Forelimb muscle (tissue), 1 donor: ENCODE measurements at regions not wholly inside any gene's neighbourhood (a gene's known extent, or its start where the extent isn't known, plus 50 kb on each side); places are given as distances from the start of the nearest gene placed in this dataset.

Experiments used
- DNase-seq: peaks from one replicate; pipeline ENCODE4 v3.0.0-alpha.2; 2013; ENCODE audit warnings: low read depth

- no peak for DNase-seq
These were observed 365.8 kb downstream of the HAPSTR1 start for GRCh38 chr16:9457215-9457614.

GRCh38 chr16:9458816-9459215 lies 367.4 kb downstream of the HAPSTR1 start:
- no peak for DNase-seq

DNA sequence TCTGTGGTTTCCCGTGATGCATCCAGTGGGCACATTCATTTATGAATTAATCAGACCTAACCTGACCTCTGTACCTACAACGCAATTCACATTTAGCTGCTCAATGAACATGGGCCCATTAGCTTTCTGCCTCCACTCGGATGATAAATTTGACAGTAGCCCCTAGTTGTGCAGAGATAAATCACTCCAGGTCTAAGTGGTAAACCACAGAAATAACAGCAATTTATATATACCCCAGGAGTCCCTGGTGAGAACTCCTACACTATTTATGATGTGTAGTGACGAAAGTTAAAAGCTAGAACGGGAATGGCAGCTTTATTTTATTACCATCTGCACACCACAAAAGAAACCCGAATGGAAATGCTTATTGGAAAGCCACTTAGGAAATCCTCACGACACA lies 371.5 kb downstream of the HAPSTR1 start:
- DNase-seq: no peak

DNA sequence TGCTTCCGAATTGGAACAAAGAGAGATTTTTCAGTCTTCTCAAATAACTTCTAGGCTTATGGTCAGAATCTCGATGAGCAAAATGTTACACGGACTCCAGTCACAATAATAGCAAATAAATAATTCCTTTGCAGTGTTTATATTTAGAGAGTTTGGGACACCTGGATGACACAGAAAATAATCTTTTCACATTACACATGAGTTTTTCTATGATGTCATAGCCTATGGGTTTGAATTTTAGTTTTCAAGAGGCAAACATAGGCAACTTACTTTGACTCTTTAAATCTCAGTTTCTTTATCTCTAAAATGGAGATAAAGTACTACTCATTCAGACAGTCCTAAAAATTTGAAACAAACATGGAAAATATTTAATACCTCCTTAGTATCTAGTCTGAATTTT lies 372.0 kb downstream of the HAPSTR1 start:
- no peak for DNase-seq

- DNase-seq: no peak
These were observed 373.7 kb downstream of the HAPSTR1 start for GRCh38 chr16:9465161-9465560.

DNA sequence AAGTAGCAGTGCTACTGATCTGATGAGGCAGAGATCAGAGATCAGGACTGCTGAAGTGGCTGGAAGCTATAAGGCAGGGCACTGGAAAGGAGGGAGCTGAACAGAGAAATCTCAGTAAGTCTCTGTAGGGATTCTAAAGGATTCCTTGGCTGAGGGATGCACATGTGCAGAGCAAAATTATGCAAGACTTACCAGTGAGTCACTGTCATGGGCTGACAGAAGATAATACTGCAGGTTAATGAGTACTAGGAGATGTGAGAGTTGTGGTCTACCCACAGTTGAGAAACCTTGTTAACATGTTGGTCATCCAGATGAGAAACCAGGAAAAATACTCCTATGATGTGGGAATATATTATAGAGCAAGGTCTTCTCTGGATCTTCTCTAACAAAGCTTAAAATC lies 378.1 kb downstream of the HAPSTR1 start:
- no peak for DNase-seq

GRCh38 chr16:9476744-9477143 lies 385.3 kb downstream of the HAPSTR1 start:
- no peak for DNase-seq

GRCh38 chr16:9479008-9479407 lies 387.6 kb downstream of the HAPSTR1 start:
- DNase-seq: no peak

DNA sequence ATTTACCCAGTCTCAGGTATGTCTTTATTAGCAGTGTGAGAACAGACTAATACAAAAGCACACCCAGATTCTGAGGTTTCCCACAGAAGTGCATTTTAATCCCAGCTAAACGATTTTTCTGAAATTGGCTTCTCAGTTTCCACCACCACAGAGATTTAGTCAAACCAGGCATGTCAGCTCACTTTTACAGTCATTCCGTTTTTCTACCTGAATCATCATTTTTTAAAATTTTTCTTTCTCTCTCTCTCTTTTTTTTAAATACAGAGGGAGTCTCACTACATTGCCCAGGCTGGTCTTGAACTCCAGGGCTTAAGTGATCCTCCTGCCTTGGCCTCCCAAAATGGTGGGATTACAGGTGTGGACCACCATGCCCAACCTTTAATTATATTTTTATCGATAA lies 389.1 kb downstream of the HAPSTR1 start:
- DNase-seq: no peak

DNA sequence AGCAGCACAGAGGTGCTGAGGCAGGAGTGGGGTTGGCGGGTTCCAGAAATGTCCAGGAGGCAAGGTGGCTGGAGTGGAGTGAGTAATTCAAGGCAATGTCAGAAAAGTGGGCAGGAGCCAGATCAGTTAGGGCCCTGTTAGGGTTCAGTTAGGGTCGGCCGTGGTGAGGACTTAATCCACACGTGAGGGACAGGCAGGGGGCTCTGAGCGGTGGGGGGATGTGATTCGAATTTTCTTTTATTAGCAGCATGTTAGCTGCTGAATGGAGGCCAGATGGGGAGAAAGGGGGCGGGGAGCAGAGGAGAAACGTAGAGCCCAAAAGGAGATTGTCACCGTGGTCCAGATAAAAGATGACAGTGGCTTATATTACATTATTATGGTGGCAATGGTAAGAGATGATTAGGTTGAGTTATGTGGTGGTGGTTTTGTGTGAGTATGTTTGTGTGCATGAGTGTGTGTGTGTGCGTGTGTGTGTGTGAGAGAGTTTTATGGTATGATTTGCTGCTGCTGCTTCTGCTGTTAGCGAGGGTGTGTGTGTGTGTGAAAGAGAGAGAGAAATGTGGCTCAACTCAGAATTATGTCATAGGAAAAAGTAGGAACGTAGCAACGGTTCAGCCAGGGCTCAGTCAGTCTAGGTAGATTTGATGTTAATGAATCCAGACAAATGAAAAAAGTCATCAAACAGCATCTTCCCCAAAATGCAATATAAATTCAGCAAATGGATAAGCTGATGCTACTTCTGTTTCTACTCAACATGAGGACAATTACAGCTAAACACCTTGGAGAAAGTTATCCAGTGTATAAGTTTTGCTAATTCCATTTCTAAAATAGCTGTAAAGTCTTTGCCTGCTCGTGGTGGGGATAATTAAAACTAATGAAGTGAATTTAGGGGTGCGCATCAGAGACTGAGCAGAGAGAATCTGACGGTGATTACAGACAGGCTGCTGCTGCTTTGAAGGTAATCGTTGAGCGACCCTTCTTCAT lies 390.6 kb downstream of the HAPSTR1 start:
- no peak for DNase-seq

DNA sequence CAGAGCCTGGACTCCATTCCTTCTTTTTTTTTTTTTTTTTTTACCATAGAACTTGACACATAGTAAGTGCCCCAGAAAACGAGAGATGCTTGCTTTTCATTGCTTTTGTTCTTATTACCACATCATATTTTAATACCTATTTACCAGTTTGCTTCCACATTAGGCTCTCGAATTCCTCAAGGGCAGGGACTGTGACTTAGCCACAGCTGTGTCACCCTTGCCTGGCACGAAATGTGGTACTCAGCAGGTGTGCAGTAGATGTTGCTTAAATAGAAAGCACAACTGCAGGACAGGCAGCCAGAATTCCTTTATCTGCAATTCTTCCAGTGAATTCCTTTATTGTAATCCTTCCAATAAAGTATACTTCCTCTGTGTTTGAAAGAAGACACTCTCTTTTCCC lies 393.0 kb downstream of the HAPSTR1 start:
- no peak for DNase-seq

GRCh38 chr16:9484881-9485280 lies 393.4 kb downstream of the HAPSTR1 start:
- DNase-seq: no peak

- no peak for DNase-seq
These were observed 398.5 kb downstream of the HAPSTR1 start for GRCh38 chr16:9489835-9490467.

GRCh38 chr16:9495824-9496223 lies 404.4 kb downstream of the HAPSTR1 start:
- no peak for DNase-seq

DNA sequence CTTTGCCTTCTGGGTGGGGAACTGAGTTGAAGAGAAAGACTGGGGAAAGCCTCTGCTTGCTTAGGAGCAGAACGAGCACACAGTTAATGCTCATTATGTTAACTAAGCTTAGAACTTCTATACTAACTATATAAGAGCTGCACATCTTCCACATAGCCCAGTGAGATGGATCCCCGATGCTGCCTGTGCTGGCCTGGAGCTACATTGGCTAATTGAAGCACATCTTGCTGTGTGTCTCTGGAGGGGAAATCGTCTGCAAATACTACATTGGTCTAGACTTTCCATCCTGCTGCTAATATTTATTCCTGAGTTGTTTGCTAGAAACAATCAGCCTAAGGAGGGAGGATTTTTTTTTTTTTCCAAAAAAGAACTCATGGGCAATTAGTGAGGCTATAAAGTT lies 406.3 kb downstream of the HAPSTR1 start:
- DNase-seq: no peak

DNA sequence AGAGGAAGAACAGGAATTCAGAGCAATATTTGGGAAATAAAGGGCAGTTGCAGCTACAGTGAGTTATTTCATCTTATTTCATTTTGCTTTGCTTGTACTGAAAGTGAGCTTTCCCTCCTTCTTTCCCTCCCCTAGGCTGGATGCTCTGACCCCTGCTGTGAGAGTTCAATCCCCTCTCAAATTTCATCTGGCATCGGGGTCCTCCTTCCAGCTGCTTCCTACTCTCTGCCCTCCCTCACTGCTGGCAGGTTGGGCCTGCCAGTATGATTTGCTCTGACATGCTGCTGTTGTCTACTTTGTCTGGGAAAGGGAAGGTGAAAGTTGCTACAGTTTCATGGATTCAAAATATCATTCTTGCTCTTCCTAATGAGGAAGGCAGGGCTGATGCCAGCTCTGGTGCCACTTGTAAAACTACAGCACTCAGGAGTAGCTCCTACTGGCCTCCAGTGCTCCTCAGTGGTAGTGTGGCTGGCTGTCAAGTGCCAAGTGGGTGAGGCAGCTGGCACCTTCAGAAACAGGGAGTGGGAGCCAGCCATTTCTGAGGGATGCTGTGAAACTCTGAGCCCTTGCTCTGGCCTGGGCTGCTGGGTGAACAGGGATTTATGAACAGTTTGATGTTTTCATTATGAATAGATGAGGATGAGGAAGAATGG lies 408.6 kb downstream of the HAPSTR1 start:
- no peak for DNase-seq

DNA sequence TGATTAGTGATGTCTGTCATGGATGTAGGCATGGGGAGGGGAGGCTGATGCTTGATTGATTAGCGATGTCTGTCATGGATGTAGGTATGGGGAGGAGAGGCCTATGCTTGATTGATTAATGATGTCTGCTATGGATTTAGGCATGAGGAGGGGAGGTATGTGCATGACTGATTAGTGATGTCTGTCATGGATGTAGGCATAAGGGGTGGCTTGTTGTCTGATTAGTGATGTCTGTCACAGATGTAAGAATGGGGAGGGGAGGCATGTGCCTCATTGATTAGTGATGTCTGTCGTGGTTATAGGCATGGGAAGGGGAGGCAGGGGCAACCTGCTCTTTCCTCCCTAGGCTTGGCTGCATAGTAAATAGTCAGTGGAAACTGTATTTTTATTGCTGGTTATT lies 409.4 kb downstream of the HAPSTR1 start:
- no peak for DNase-seq

DNA sequence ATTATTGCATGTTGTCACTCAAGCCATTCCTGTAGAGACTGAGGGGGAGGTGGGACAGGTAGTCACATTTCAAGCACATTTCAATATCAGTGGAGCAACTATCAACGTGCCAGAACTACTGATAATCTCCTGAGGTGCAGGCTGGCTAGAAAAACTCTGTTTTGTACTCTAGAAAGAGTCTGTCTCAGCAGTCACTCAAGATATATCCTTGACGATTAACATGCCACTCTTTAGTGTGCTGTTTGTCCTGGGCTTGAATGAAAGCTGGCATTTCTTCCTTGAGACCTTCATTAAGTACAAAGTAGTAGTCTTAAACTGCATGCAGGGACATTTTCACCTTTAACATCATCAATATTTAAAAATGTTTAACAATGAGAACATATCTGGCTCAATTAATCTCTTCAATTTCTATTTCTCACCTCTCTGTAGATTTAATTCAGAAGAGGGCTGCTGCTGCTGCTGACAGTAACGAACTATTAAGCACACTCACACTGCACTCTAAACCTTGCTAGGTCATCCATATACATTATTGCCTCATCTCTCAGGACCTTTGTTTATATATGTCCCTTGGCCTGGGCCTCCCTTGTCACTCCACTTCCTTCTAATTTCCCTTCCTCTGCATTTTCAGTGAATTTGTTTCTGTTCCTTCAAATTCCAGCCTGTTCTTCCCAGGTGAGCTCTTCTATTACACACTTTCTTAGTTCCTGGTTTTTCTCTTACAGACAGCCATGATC lies 412.0 kb downstream of the HAPSTR1 start:
- no peak for DNase-seq

- no peak for DNase-seq
These were observed 417.0 kb downstream of the HAPSTR1 start for GRCh38 chr16:9508328-9508936.

- DNase-seq: no peak
These were observed 418.2 kb downstream of the HAPSTR1 start for GRCh38 chr16:9509663-9510062.

GRCh38 chr16:9511389-9511788 lies 419.9 kb downstream of the HAPSTR1 start:
- no peak for DNase-seq

DNA sequence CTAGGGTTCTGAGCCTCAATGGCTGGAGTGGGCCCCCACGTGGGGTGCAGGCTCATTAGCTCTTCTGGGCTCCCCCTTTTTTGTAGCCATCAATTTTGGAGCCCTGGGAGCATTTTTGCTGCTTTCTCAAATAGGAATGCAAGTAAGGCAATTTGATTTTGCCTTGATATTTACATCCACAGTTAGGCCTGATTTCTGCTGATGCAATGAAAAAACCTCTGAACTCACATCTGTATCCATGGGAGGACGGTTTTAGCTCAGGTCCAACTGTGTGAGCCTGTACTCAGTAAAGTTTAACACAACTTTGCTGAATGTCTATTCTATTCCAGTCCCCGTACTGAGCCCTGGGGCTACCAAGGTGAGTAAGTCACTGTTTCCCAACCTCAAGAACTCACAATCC lies 425.0 kb downstream of the HAPSTR1 start:
- DNase-seq: no peak
